ENCODE measurements at regions not wholly inside any gene's neighbourhood (a gene's known extent, or its start where the extent isn't known, plus 50 kb on each side); places are given as distances from the start of the nearest gene placed in this dataset.

DNA sequence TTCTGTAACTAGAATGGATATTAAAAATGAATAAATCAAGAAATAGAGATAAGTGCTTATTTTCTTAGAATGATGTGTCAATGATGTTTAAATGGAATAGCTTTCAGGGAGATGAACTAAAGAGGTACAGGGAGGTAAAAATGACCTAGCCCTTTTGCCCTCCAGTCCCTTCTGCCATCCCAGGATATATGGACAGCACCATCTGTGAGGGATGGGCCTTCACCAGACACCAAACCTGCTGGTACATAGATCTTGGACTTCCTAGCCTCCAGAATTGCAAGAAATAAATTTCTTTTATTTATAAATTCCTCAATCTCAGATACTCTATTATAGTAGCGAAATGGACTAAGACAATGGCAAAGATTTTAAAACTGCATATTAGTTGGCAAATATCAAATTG, 352.0 kb upstream of the THBS1 start (continued):
- TF ChIP-seq, protein P1, sequence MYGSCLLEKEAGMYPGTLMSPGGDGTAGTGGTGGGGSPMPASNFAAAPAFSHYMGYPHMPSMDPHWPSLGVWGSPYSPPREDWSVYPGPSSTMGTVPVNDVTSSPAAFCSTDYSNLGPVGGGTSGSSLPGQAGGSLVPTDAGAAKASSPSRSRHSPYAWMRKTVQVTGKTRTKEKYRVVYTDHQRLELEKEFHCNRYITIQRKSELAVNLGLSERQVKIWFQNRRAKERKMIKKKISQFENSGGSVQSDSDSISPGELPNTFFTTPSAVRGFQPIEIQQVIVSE (CRISPR knock-in tag; IDR thresholded peaks at IDR 0.05; ENCODE audit: borderline replicate concordance): no peak
- TF ChIP-seq ZNF232 (CRISPR knock-in tag; IDR thresholded peaks at IDR 0.05): no peak
- TF ChIP-seq, protein P2, sequence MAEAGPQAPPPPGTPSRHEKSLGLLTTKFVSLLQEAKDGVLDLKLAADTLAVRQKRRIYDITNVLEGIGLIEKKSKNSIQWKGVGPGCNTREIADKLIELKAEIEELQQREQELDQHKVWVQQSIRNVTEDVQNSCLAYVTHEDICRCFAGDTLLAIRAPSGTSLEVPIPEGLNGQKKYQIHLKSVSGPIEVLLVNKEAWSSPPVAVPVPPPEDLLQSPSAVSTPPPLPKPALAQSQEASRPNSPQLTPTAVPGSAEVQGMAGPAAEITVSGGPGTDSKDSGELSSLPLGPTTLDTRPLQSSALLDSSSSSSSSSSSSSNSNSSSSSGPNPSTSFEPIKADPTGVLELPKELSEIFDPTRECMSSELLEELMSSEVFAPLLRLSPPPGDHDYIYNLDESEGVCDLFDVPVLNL (CRISPR knock-in tag; IDR thresholded peaks at IDR 0.05; ENCODE audit: borderline replicate concordance, low read depth): no peak
- no peak for TF ChIP-seq NR3C1 (CRISPR knock-in tag; conservative IDR thresholded peaks at IDR 0.05; ENCODE audit: low read depth)
- no peak for TF ChIP-seq KAT7 (CRISPR knock-in tag; IDR thresholded peaks at IDR 0.05; ENCODE audit: borderline replicate concordance)
- no peak for TF ChIP-seq ZBTB43 (CRISPR knock-in tag; IDR thresholded peaks at IDR 0.05)
- TF ChIP-seq PRRX2 (CRISPR knock-in tag; IDR thresholded peaks at IDR 0.05): no peak
- no peak for TF ChIP-seq NR1H2 (CRISPR knock-in tag; IDR thresholded peaks at IDR 0.05)
- TF ChIP-seq, protein P3, sequence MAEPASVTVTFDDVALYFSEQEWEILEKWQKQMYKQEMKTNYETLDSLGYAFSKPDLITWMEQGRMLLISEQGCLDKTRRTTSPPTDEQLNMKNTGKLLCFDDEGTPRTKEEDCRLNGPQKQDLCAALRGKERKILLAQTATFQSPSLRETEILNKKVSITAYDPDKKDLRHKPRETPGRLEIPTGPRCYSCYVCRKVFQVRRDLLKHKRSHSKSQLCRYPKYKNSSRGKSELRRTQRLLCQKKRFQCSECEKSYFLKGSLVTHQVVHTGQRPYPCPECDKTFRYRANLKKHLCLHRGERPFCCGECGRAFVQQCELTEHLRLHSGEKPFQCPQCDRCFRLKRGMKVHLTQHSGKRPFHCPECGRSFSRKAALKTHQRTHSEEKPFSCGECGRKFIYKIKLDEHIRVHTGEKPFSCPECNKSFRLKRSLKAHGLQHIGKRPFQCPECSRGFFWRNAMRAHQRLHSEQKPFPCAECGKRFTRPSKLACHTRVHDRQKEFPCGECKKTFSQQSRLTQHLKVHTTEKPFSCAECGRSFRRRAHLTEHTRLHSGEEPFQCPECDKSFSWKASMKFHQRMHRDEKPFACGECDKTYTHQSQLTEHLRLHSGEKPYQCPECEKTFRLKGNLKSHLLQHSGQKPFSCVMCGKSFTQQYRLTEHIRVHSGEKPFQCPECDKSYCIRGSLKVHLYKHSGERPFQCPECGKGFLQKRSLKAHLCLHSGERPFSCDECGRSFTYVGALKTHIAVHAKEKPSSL (CRISPR knock-in tag; conservative IDR thresholded peaks at IDR 0.05): no peak

GRCh38 chr15:39230205-39230907, 350.5 kb upstream of the THBS1 start:
- Mint-ChIP-seq H3K9me3 (peaks cover 9% of the 10 kb centered on the region), H3K27ac (peak overlapping the region; percentile 42), H3K4me3 (peak overlapping the region; percentile 0; the same call in 1 of the 2 replicates), H3K36me3 (no peaks in the 10 kb centered on the region), H3K27me3 (ENCODE audit: low read depth) (no peaks in the 10 kb centered on the region; the same call in 1 of the 2 replicates), H3K4me1 (peaks cover 16% of the 10 kb centered on the region)
- no peak for DNase-seq (ENCODE audit: low spot score)
- POLR2A ChIA-PET: interaction anchor here (0.7 kb wide), 1 partner anchor 184 kb away, joined by 3 read pairs; no protein-coding TSS in a partner anchor
- TF ChIP-seq, protein P3 (CRISPR knock-in tag; conservative IDR thresholded peaks at IDR 0.05): no peak
- TF ChIP-seq STAT6 (CRISPR knock-in tag; conservative IDR thresholded peaks at IDR 0.05; ENCODE audit: low read depth) (no peak), ZNF317 (CRISPR knock-in tag; IDR thresholded peaks at IDR 0.05; ENCODE audit: borderline replicate concordance, low read depth) (no peak), NFATC4 (CRISPR knock-in tag; IDR thresholded peaks at IDR 0.05) (no peak), CBFB (CRISPR knock-in tag; IDR thresholded peaks at IDR 0.05; ENCODE audit: low read depth) (no peak), ZNF263 (CRISPR knock-in tag; IDR thresholded peaks at IDR 0.05; ENCODE audit: low read depth) (no peak), TEAD1 (CRISPR knock-in tag; IDR thresholded peaks at IDR 0.05) (no peak)
- peak; percentile 18; the same call in 1 of the 2 replicates for ATAC-seq
- CTCF ChIA-PET: no interaction called here
